ENCODE measurements at regions not wholly inside any gene's neighbourhood (a gene's known extent, or its start where the extent isn't known, plus 50 kb on each side); places are given as distances from the start of the nearest gene placed in this dataset.

DNA sequence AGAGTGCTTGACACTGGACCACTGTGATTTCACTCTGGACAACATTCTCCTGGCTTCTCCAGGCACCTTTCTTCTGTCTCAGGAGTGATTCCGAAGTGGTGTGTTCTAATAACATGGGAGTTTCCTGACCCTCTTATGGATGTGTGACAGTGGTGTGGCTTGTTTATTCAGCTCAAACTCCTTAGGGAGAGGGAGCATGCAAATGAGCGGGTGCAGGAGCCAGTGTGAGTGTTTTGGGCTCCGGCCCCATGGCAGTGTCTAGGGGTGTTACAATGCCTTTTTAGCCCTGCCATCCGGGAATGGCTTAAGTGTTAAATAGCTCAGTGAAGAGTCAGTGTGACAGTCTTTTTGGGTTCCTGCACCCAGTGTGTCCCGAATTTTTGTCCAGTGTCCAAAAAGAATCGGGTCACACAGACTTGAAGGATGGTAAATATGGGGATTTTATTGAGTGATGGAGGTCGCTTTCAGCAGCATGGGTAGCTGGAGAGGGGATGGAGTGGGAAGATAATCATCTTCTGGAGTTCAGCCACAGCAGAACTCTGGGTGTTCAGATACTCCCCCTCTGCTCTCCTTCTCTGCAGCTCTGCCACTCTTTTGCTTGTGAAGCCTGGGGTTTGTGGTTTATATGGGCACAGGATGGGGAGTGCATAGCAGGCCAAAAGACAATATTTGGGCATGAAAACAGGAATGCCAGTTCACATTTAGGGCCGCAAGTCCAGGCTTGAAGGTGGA is 928.9 kb upstream of the CITED2 start:
- Histone ChIP-seq H3K4me3 (no peak overlapping the region), H3K36me3 (no peaks in the 10 kb centered on the region), H3K27me3 (no peaks in the 10 kb centered on the region), H3K9me3 (no peaks in the 10 kb centered on the region), H3K4me1 (no peaks in the 10 kb centered on the region), H3K27ac (no peak overlapping the region)
- WGBS, 2 donors (ENCODE audit: low coverage in 1 of 2) = 92 to 98% methylated on average over 5 to 7 of the region's 8 CpGs
- no peak for ATAC-seq
- TF ChIP-seq POLR2AphosphoS5 (IDR thresholded peaks at IDR 0.05) = no peak
- no peak for TF ChIP-seq EP300 (IDR thresholded peaks at IDR 0.05)
- TF ChIP-seq, protein P1, sequence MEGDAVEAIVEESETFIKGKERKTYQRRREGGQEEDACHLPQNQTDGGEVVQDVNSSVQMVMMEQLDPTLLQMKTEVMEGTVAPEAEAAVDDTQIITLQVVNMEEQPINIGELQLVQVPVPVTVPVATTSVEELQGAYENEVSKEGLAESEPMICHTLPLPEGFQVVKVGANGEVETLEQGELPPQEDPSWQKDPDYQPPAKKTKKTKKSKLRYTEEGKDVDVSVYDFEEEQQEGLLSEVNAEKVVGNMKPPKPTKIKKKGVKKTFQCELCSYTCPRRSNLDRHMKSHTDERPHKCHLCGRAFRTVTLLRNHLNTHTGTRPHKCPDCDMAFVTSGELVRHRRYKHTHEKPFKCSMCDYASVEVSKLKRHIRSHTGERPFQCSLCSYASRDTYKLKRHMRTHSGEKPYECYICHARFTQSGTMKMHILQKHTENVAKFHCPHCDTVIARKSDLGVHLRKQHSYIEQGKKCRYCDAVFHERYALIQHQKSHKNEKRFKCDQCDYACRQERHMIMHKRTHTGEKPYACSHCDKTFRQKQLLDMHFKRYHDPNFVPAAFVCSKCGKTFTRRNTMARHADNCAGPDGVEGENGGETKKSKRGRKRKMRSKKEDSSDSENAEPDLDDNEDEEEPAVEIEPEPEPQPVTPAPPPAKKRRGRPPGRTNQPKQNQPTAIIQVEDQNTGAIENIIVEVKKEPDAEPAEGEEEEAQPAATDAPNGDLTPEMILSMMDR (IDR thresholded peaks at IDR 0.05) = no peak
- TF ChIP-seq POLR2A (IDR thresholded peaks at IDR 0.05) = no peak

DNA sequence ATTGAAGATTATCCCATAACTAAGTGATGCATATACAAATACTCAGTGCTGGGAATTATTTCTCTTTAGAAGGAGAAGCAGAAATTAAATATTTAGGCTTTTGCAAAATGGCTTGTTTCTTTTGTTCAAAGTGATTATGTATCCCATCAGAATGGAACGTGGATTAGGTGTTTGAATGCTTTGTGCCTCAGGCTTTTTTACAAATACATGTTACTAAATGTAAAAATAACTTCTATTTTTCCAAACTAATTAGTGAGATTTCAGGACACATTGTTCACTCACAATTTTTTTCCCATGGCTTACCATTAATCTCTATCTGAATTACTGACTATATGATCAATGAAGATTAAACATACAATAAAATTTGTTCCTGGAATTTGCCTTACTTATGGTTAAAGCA is 925.9 kb upstream of the CITED2 start:
- no peaks in the 10 kb centered on the region for H3K9me3 ChIP-seq
- no peak for ATAC-seq
- H3K4me3 ChIP-seq = no peak overlapping the region
- no peak overlapping the region for H3K27ac ChIP-seq
- no peaks in the 10 kb centered on the region for H3K27me3 ChIP-seq
- 50 to 86% methylated on average over 1 of the region's 1 CpG for WGBS, 2 donors (ENCODE audit: low coverage in 1 of 2)
- H3K4me1 ChIP-seq = no peaks in the 10 kb centered on the region
- TF ChIP-seq EP300 (IDR thresholded peaks at IDR 0.05) (no peak), POLR2A (IDR thresholded peaks at IDR 0.05) (no peak), POLR2AphosphoS5 (IDR thresholded peaks at IDR 0.05) (no peak)
- TF ChIP-seq, protein P1 (IDR thresholded peaks at IDR 0.05) = no peak
- H3K36me3 ChIP-seq = no peaks in the 10 kb centered on the region

DNA sequence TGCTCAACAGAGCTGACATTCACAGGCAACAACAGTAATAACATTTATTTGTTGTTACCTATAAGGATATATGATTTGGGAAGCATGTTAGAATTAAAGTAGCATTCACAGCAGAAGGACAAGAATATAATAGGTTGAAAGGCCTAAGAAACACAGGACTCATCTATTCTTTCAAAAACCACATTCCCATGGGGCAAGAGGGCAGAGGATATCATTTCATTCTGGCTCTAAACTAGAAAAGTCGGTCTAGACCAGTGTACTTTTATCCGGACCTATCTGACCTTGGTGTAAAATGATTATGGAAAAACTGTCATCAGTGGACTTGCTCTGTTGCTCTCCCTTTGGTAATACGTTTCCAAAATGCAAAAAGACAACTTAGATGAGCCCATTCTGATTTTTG is 914.7 kb upstream of the CITED2 start:
- H3K36me3 ChIP-seq = no peaks in the 10 kb centered on the region
- H3K4me1 ChIP-seq = no peaks in the 10 kb centered on the region
- 80 to 90% methylated on average over 3 of the region's 3 CpGs for WGBS, 2 donors (ENCODE audit: low coverage in 1 of 2)
- H3K27me3 ChIP-seq = no peaks in the 10 kb centered on the region
- H3K27ac ChIP-seq = no peak overlapping the region
- H3K4me3 ChIP-seq = no peak overlapping the region
- ATAC-seq = no peak
- TF ChIP-seq EP300 (IDR thresholded peaks at IDR 0.05) (no peak), POLR2AphosphoS5 (IDR thresholded peaks at IDR 0.05) (no peak), POLR2A (IDR thresholded peaks at IDR 0.05) (no peak)
- TF ChIP-seq, protein P1 (IDR thresholded peaks at IDR 0.05) = no peak
- no peaks in the 10 kb centered on the region for H3K9me3 ChIP-seq

DNA sequence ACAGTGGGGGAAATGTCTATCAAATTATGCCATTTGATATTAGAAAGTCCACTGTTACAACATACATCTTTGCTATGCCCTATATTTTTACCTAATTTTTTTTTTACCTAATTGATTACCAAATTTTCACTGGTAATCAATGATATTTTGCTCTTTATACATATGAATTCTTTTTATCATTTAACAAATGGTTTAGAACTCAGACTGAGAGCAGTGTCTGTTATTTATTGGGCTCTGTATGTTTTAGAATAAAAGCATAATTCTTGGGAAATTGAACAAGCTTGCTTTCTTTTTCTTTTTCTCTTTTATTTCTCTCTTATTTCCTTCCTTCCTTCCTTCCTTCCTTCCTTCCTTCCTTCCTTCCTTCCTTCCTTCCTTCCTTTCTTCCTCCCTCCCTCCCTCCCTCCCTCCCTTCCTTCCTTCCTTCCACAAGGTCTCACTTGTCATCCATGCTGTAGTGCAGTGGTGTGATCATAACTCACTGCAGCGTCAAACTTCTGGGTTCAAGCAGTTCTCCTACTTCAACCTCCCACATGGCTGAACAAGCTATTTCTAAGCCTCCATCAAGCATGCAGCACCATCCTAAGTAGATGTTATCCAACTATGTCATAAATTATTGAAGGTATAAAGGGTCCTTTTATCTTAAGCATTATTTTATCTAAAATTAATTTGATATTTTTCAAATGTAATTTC is 911.7 kb upstream of the CITED2 start:
- H3K9me3 ChIP-seq = no peaks in the 10 kb centered on the region
- H3K4me3 ChIP-seq = no peak overlapping the region
- TF ChIP-seq POLR2A (IDR thresholded peaks at IDR 0.05) (no peak), EP300 (IDR thresholded peaks at IDR 0.05) (no peak), POLR2AphosphoS5 (IDR thresholded peaks at IDR 0.05) (no peak)
- no peaks in the 10 kb centered on the region for H3K27me3 ChIP-seq
- H3K36me3 ChIP-seq = no peaks in the 10 kb centered on the region
- H3K4me1 ChIP-seq = no peaks in the 10 kb centered on the region
- 83 to 100% methylated on average over 1 of the region's 1 CpG for WGBS, 2 donors (ENCODE audit: low coverage in 1 of 2)
- no peak overlapping the region for H3K27ac ChIP-seq
- no peak for ATAC-seq

DNA sequence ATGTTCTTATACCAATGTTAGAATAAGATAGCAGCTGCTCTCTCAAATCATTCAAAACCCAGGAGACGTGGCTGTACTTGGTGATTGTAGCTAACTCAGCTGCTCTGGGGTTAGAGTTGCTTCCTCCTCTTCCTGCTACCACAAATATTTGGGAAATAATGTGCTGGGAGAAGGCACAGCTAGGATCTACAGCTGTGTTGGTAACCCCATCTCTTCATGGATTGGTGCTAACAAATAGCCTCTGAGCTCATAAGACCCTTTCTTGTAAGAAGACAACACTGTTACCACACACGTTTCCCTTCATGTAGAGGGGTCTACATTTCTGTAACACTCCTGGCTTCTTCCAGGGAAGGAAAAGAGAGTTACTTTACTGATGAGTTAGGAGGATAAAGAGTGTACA is 911.0 kb upstream of the CITED2 start:
- ATAC-seq = no peak

More for the DNA sequence above, 911.0 kb upstream of the CITED2 start:
- H3K36me3 ChIP-seq = no peaks in the 10 kb centered on the region
- no peak overlapping the region for H3K4me3 ChIP-seq
- no peaks in the 10 kb centered on the region for H3K9me3 ChIP-seq
- H3K4me1 ChIP-seq = no peaks in the 10 kb centered on the region
- TF ChIP-seq EP300 (IDR thresholded peaks at IDR 0.05) = no peak
- TF ChIP-seq, protein P1 (IDR thresholded peaks at IDR 0.05) = no peak
- no peak for TF ChIP-seq POLR2A (IDR thresholded peaks at IDR 0.05)
- TF ChIP-seq POLR2AphosphoS5 (IDR thresholded peaks at IDR 0.05) = no peak
- H3K27me3 ChIP-seq = no peaks in the 10 kb centered on the region
- WGBS, 2 donors (ENCODE audit: low coverage in 1 of 2) = 80 to 84% methylated on average over 2 of the region's 2 CpGs
- H3K27ac ChIP-seq = no peak overlapping the region
